ENCODE measurements at regions not wholly inside any gene's neighbourhood (a gene's known extent, or its start where the extent isn't known, plus 50 kb on each side); places are given as distances from the start of the nearest gene placed in this dataset.

DNA sequence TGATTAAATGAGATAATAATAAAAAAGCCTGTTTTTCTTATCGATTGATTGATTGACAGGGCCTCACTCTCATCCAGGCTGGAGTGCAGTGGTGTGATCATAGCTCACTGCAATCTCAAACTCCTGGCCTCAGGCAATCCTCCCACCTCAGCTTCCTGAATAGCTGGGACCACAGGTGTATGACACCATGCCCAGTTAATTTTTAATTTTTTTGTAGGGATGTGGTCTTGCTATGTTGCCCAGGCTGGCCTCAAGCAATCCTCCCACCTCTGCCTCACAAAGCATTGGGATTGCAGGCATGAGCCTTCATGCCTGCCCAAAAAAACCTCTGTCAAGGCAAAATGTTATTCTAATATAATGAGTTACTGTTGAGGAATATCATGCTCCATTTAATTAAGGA, 346.4 kb upstream of the DAB1 start:
- Histone ChIP-seq H3F3A (ENCODE audit: low read length, unreplicated experiment) (no peaks in the 10 kb centered on the region), H3K79me2 (ENCODE audit: low read length) (no peaks in the 10 kb centered on the region), H3K4me2 (ENCODE audit: low read length) (no peak overlapping the region), H3K4me3 (ENCODE audit: low read length) (no peak overlapping the region), H3K4me1 (ENCODE audit: insufficient read depth, low read length) (no peaks in the 10 kb centered on the region), H3K27me3 (ENCODE audit: low read length) (no peaks in the 10 kb centered on the region), H4K20me1 (ENCODE audit: low read length) (no peaks in the 10 kb centered on the region), H3K9me3 (ENCODE audit: low read length) (no peaks in the 10 kb centered on the region), H3K27ac (ENCODE audit: low read length) (no peak overlapping the region), H2AFZ (ENCODE audit: low read length) (no peak overlapping the region), H3K9me2 (replicated peaks; ENCODE audit: low read length) (no peaks in the 10 kb centered on the region), H3K36me3 (ENCODE audit: low read depth, low read length) (no peaks in the 10 kb centered on the region), H3K9ac (ENCODE audit: low read length) (no peak overlapping the region)
- DNase-seq (no peak), ATAC-seq (no peak)
- intact Hi-C loops (cut with micrococcal nuclease) = no loop called here
- ChIA-PET CTCF (no interaction called here), POLR2A (ENCODE audit: unreplicated experiment) (no interaction called here)
- BruUV-seq (replicated peaks) = no TSS peak
- TF ChIP-seq CTCF (conservative IDR thresholded peaks at IDR 0.05; ENCODE audit: low read depth, low read length) (no peak), EZH2 (IDR thresholded peaks at IDR 0.05; ENCODE audit: low read length, unreplicated experiment) (no peak), EZH2phosphoT487 (IDR thresholded peaks at IDR 0.05; ENCODE audit: borderline replicate concordance, low read length) (no peak)

DNA sequence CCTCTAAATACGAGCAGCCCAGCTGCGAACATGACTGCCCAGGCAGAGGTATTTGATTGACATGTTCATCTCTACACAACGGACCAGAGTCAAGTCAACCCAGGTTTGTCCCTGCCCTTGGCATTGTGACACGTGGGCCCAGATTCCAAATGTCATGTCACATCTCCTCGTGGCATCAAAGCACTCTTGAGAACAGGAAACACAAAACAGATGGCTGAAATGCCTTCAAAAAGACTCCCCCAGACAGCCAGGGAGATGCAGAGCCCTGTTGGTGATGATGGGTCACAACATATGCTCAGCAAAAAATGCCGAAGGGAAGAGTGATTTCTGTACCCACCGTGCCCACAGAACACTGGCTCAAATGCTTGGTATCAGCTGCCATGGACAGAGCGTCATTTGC, 337.8 kb upstream of the DAB1 start:
- Histone ChIP-seq H3K9me3 (ENCODE audit: low read length) (no peaks in the 10 kb centered on the region), H4K20me1 (ENCODE audit: low read length) (no peaks in the 10 kb centered on the region), H3K9me2 (replicated peaks; ENCODE audit: low read length) (no peaks in the 10 kb centered on the region), H3K4me1 (ENCODE audit: insufficient read depth, low read length) (no peaks in the 10 kb centered on the region), H2AFZ (ENCODE audit: low read length) (no peak overlapping the region), H3K36me3 (ENCODE audit: low read depth, low read length) (no peaks in the 10 kb centered on the region), H3K27me3 (ENCODE audit: low read length) (peaks cover 3% of the 10 kb centered on the region; the same call in 1 of the 2 replicates), H3K79me2 (ENCODE audit: low read length) (no peaks in the 10 kb centered on the region), H3K9ac (ENCODE audit: low read length) (no peak overlapping the region), H3F3A (ENCODE audit: low read length, unreplicated experiment) (no peaks in the 10 kb centered on the region), H3K4me3 (ENCODE audit: low read length) (no peak overlapping the region), H3K27ac (ENCODE audit: low read length) (no peak overlapping the region), H3K4me2 (ENCODE audit: low read length) (no peak overlapping the region)
- CTCF ChIA-PET = no interaction called here
- ATAC-seq = no peak
- no peak for DNase-seq
- POLR2A ChIA-PET (ENCODE audit: unreplicated experiment) = no interaction called here
- intact Hi-C loops (cut with micrococcal nuclease) = no loop called here
- TF ChIP-seq CTCF (conservative IDR thresholded peaks at IDR 0.05; ENCODE audit: low read depth, low read length) (no peak), EZH2phosphoT487 (IDR thresholded peaks at IDR 0.05; ENCODE audit: borderline replicate concordance, low read length) (no peak), EZH2 (IDR thresholded peaks at IDR 0.05; ENCODE audit: low read length, unreplicated experiment) (no peak)
- no TSS peak for BruUV-seq (replicated peaks)

GRCh38 chr1:57752843-57753242, 329.0 kb upstream of the DAB1 start:
- ChIA-PET POLR2A (ENCODE audit: unreplicated experiment) (no interaction called here), CTCF (no interaction called here)
- ATAC-seq (no peak), DNase-seq (no peak)
- H3K4me3 ChIP-seq (ENCODE audit: low read length) = no peak overlapping the region
- no peak overlapping the region for H3K9ac ChIP-seq (ENCODE audit: low read length)
- peaks cover 8% of the 10 kb centered on the region; the same call in 1 of the 2 replicates for H3K27me3 ChIP-seq (ENCODE audit: low read length)
- no TSS peak for BruUV-seq (replicated peaks)
- no peaks in the 10 kb centered on the region for H3K9me2 ChIP-seq (replicated peaks; ENCODE audit: low read length)
- H3K4me2 ChIP-seq (ENCODE audit: low read length) = no peak overlapping the region
- H2AFZ ChIP-seq (ENCODE audit: low read length) = no peak overlapping the region
- TF ChIP-seq CTCF (conservative IDR thresholded peaks at IDR 0.05; ENCODE audit: low read depth, low read length) (no peak), EZH2phosphoT487 (IDR thresholded peaks at IDR 0.05; ENCODE audit: borderline replicate concordance, low read length) (no peak), EZH2 (IDR thresholded peaks at IDR 0.05; ENCODE audit: low read length, unreplicated experiment) (no peak)
- no peaks in the 10 kb centered on the region for H3K4me1 ChIP-seq (ENCODE audit: insufficient read depth, low read length)
- no peak overlapping the region for H3K27ac ChIP-seq (ENCODE audit: low read length)
- no peaks in the 10 kb centered on the region for H3K36me3 ChIP-seq (ENCODE audit: low read depth, low read length)
- no peaks in the 10 kb centered on the region for H4K20me1 ChIP-seq (ENCODE audit: low read length)
- no peaks in the 10 kb centered on the region for H3K79me2 ChIP-seq (ENCODE audit: low read length)
- intact Hi-C loops (cut with micrococcal nuclease) = no loop called here
- no peaks in the 10 kb centered on the region for H3F3A ChIP-seq (ENCODE audit: low read length, unreplicated experiment)
- H3K9me3 ChIP-seq (ENCODE audit: low read length) = no peaks in the 10 kb centered on the region

Data from PC-3 (cell line).